Dedifferentiated amniotic fluid mesenchymal stem cell (primary cell): ENCODE measurements at regions not wholly inside any gene's neighbourhood (a gene's known extent, or its start where the extent isn't known, plus 50 kb on each side); places are given as distances from the start of the nearest gene placed in this dataset.
"Not testable (repeated sequence)": the region's sequence is repeated elsewhere in the genome, so short reads cannot be mapped to it uniquely, and the experiment has no call there.

Experiments used
- DNase-seq: peaks from one replicate; pipeline ENCODE4 v3.0.0-alpha.2; 2016; ENCODE audit errors: extremely low spot score

DNA sequence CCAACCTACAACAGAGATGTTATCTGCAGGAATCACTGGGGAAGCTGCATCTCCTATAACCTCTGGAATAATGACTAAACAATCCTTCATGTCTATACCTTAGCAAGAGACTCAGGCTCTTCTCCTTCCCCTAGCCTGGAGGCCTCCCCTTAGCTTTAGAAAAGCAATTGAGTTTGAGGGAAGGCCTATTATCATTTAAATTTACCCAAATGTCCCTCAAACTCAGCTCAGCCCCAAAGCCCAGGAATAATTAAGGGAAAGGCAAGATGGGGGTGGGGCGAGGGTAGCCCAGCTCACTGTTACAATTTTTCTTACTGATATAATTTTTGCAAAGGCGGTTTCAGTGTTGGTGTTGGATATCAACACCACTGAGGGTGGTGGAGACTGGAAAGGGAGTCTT lies 151.4 kb upstream of the EEA1 start:
- DNase-seq, result no peak

DNA sequence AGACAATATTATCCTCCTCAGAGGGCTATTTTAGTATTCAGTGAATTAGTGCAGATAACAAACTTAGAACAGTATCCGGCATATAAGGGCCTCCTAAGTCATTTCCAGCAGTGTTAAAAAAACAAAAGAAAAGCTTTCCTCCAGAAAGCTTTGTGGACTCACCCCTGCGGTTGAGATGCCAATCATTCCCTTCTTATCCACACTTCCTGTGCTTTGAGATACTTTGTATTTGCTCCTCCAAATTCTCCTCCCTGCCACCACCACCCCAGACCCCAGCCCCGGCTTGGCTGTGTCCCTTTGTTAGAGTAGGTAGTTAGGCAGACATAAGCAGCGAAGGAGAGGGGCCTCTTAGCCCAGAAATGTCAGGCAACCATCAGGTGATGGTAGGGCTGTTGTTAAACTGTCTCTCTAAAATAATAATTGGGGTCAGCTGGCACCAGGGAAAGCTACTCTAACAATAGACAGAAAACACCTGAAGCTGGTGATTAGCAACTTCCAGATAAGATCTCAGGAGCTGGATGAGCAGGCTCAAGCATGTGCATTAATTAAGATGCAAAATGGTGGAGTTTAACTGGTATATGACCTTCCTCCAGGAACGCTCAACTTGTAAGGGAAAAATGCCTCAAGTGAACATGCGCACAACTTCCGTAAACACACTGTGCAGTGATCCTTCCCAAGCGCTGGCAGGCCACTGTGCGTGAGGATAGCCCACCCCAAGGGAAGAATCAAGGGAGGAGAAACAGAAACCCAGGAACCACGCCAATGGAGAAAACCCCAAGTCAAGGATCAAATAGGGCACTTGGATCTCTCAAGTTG lies 152.1 kb upstream of the EEA1 start:
- DNase-seq, result peak; percentile 57

- no peak for DNase-seq
These were observed 152.7 kb upstream of the EEA1 start for GRCh38 chr12:93081810-93082165.

DNA sequence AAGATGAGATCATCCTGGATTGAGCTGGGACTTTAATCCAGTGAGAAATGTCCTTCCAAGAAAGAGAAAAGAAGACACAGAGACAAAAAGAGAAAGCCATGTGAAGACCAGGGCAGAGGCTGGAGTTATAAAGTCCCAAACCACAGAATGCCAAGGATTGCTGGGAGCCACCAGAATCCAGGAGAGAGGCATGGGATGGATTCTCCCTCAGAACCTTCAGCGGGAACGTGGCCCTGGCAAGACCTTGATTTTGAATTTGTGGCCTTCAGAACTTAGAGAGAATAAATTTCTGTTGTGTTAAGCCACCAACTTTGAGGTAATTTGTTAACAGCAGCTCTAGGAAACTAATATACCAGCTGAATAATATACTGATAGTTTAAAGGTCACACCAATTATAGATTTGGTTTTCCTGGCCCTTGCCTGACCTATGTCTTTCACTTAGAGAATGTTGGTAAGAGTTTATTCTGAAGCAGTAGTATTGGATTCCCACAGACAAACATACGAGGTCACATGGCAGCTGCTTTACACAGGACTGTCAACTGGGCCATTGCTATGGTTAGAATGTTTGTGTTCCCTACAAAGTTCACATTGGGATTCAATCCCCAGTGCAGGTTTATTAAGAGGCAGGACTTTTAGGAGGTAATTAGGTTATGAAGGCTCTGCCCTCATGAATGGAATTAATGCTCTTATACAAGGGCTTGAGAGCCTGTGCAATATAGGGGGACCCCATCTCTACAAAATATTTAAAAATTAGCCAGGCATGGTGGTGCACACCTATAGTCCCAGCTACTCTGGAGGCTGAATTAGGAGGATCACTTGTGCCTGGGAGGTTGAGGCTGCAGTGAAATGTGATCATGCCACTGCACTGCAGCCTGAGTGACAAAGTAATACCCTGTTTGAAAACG lies 156.5 kb upstream of the EEA1 start:
- no peak for DNase-seq

DNA sequence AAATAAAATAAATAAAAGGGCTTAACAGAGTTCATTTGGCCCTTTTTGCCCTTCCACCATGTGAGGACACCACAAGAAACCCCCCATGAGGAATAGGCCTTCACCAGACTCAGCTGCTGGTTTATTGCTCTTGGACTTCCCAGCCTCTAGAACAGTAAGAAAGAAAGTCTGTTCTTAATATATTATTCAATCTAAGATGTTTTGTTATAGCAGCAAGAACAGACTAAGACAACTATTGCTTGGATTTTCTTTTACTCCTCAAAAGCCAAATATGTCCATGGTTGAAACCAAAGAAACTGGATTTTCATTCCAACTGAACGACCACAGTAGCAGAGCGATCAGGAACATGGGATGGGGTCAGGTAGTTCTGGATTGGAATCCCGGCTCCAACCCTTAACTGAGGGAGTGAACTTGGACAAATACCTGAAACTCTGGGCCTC lies 157.2 kb upstream of the EEA1 start:
- no peak for DNase-seq

- no peak for DNase-seq
These were observed 158.9 kb upstream of the EEA1 start for GRCh38 chr12:93087840-93088610.

GRCh38 chr12:93089805-93090569 lies 160.9 kb upstream of the EEA1 start:
- DNase-seq, result no peak

- DNase-seq, result peak; percentile 21
These were observed 161.7 kb upstream of the EEA1 start for GRCh38 chr12:93090731-93091172.

DNA sequence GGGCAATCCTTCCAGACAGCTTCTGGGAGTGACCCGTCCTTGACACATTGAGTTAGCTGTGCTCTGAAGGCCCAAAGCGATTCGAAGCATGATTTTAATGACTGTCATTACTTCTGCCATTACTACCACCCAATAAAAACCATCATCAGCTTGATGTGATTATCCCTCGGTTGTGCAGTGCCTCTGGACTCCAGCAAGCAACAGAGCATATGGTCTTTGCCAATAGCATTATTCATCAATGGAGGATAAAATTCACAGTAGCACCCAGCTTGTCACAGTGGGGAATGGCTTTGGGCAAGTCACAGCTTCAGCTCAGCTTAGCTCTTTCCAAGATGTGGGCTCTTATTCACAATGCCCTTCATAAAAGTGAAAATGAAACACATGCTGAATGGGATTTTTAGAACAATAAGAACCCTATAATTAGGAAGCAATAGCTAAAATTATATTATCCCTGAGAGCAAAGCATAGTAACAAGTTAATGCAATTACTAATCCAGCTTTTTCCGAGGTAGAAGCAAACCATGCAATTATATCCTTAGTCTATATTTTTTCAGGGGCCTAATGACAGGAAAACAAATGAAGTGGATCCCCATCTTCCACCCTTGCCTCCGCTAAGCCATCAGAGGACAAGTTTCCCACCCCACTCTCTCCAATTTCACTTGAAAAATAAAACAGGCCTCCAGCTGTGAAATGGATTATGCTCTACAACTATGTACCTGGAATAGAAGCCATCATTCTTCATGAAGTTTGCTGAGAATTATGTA lies 163.0 kb upstream of the EEA1 start:
- no peak for DNase-seq

- DNase-seq, result no peak
These were observed 163.5 kb upstream of the EEA1 start for GRCh38 chr12:93092649-93092945.

- no peak for DNase-seq
These were observed 164.1 kb upstream of the EEA1 start for GRCh38 chr12:93093243-93093642.

DNA sequence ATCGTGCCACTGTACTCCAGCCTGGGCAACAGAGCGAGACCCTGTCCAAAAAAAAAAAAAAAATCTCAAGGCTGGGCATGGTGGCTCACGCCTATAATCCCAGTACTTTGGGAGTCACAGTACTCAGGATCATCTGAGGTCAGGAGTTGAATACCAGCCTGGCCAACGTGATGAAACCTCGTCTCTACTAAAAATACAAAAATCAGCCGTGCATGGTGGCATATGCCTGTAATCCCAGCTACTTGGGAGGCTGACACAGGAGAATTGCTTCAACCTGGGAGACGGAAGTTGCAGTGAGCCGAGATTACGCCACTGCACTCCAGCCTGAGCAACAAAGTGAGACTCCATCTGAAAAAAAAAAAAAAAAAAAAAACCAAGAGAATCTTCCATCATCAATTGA lies 165.1 kb upstream of the EEA1 start:
- DNase-seq, result not testable (repeated sequence)

- no peak for DNase-seq
These were observed 166.1 kb upstream of the EEA1 start for GRCh38 chr12:93094988-93095737.

- no peak for DNase-seq
These were observed 168.3 kb upstream of the EEA1 start for GRCh38 chr12:93097417-93097816.

DNA sequence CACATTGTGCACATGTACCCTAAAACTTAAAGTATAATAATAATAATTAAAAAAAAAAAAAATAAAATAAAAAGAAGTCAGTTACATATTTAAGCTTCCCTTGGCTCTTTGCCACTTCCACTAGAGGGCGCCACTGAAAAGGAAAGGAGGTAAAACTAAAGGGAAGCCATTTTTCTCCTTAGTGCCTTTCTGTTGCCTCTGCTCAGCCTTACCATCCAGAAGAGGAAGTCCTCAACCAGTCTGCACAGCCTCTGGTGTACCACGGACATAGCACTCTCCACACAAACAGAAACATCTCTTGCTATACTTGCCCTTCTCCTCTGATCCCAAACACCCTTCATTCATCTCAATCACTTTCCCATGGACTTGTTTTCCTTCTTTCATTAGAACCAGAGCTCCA lies 169.0 kb upstream of the EEA1 start:
- no peak for DNase-seq

- DNase-seq, result no peak
These were observed 170.7 kb upstream of the EEA1 start for GRCh38 chr12:93099792-93100191.

DNA sequence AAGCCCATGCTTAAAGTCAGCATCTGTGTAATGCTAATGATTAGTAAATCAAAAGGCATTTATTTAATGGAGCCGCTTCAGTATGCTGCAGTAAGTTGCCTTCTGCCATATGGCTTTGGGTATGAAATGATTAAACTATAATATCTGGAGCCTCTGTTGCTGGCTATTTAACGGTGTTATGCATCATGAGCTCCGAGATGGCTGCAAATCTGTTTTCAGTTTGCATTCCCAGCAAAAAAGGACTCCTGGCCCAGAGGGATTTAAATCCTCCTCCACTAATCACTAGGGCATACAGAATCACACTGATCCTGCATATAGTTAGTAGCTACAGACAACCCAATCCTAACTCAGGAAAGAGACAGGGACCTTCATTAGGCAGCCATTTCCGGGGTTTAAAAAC lies 171.5 kb upstream of the EEA1 start:
- DNase-seq, result no peak

GRCh38 chr12:93101367-93101766 lies 172.3 kb upstream of the EEA1 start:
- DNase-seq, result no peak

- DNase-seq, result no peak
These were observed 173.2 kb upstream of the EEA1 start for GRCh38 chr12:93102312-93102711.

DNA sequence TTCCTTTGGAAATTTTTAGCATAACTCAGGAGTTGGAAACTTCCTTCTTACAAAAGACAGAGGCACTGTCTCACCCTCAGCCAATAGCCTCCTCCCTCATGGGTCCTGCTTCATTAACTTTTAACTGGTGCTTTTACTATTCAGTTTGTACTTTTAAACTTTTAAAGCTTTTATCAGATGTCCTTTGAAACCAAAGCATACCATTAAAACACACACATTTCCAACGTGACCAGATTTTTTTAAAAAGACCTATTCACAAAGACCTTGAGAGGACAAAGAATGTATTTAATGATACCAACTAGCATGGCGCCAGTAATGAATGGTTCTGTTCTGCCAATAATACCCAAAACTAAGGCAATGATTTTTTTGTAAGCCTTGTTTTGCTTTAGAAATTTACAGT lies 173.6 kb upstream of the EEA1 start:
- no peak for DNase-seq
